Ascending aorta (tissue), 2 donors: ENCODE measurements at regions not wholly inside any gene's neighbourhood (a gene's known extent, or its start where the extent isn't known, plus 50 kb on each side); places are given as distances from the start of the nearest gene placed in this dataset.

Experiments
- DNase-seq, 2 donors: peaks; one replicate each; pipeline ENCODE4 v3.0.0-alpha.2; 2019; ENCODE audit warnings: low spot score in 2 of 2
- H3K27ac ChIP-seq, 2 donors: fragments of 200-600 bp; sonication (generic); one replicate each; pipeline ENCODE4 v1.5.1; 2016 to 2017; ENCODE audit warnings: mild to moderate bottlenecking in 1 of 2
- H3K27me3 ChIP-seq: fragments of 200-600 bp; sonication (generic); one replicate; pipeline ENCODE4 v1.5.1; 2017
- H3K36me3 ChIP-seq, 2 donors: fragments of 200-600 bp; sonication (generic); one replicate each; pipeline ENCODE4 v1.5.1; 2016
- H3K4me1 ChIP-seq, 2 donors: fragments of 200-600 bp; sonication (generic); one replicate each; pipeline ENCODE4 v1.5.1; 2016 to 2017; ENCODE audit warnings: mild to moderate bottlenecking in 1 of 2
- H3K4me3 ChIP-seq, 2 donors: fragments of 200-600 bp; sonication (generic); one replicate each; pipeline ENCODE4 v1.5.1; 2016 to 2017; ENCODE audit warnings: mild to moderate bottlenecking in 1 of 2
- H3K9me3 ChIP-seq, 2 donors: fragments of 200-600 bp; sonication (generic); one replicate each; pipeline ENCODE4 v1.5.1; 2016
- intact Hi-C: fragments of 100-400 bp; cut with DNase I; formaldehyde crosslinking; loops from one replicate; pipeline ENCODE4 v1.15.1; 2023
- TF ChIP-seq, protein P1 (sequence below), 3 experiments: fragments of 200-600 bp in 2 of 3; fragments of 450-650 bp in 1 of 3; sonication (generic) in 2 of 3; IDR thresholded peaks; one replicate each; pipeline ENCODE4 v1.5.1; 2016 to 2019; ENCODE audit warnings: antibody characterized with exemption in 3 of 3, mild to moderate bottlenecking in 1 of 3, moderate library complexity in 1 of 3

DNA sequence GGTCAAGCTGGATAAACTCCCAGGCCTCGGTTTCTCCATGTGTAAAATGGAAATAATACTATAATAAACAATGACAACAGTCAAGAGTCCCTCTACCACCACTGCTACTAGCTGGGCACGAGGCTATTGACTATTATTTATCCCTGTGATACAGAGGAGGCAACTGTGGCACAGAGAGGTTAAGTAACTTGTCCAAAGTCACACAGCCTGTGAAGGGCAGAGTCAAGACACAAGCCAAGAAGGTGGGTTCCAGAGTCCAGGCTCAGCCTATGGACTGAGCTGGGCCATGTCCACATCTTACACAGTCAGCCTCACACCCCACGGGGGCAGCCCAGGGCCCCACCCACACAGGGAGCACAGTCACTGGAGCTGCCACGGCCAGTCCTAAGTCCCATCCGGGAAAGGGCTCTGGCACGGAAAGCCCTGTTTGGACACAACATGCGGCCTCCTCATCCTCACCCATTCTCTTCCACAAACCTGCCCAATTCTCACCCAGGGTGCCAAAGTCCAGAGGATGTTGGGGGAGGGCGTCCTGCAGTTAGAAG lies 384.0 kb downstream of the SHANK2 start:
- Histone ChIP-seq H3K27ac (no peak overlapping the region), H3K9me3 (no peaks in the 10 kb centered on the region), H3K4me3 (no peak overlapping the region), H3K27me3 (no peaks in the 10 kb centered on the region), H3K36me3 (no peaks in the 10 kb centered on the region), H3K4me1 (no peaks in the 10 kb centered on the region)
- TF ChIP-seq, protein P1, sequence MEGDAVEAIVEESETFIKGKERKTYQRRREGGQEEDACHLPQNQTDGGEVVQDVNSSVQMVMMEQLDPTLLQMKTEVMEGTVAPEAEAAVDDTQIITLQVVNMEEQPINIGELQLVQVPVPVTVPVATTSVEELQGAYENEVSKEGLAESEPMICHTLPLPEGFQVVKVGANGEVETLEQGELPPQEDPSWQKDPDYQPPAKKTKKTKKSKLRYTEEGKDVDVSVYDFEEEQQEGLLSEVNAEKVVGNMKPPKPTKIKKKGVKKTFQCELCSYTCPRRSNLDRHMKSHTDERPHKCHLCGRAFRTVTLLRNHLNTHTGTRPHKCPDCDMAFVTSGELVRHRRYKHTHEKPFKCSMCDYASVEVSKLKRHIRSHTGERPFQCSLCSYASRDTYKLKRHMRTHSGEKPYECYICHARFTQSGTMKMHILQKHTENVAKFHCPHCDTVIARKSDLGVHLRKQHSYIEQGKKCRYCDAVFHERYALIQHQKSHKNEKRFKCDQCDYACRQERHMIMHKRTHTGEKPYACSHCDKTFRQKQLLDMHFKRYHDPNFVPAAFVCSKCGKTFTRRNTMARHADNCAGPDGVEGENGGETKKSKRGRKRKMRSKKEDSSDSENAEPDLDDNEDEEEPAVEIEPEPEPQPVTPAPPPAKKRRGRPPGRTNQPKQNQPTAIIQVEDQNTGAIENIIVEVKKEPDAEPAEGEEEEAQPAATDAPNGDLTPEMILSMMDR (IDR thresholded peaks at IDR 0.05) = no peak
- intact Hi-C loops = no loop called here
- no peak for DNase-seq

DNA sequence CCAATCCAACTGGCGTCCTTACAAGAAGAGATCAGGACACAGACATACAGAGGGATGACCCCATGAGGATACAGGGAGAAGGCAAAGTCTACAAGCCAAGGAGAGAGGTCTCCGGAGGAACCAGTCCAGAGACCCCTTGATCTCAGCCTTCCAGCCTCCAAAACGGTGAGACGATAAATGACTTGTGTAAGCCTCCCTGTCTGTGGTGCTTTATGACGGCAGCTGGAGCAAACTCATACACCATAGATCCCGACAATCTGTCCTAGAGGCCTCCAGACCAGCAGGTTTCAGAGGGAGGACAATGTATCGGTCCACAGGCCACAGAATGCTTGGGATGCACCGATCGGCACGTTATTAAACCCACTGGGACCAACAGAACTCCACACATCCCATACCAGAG lies 383.3 kb downstream of the SHANK2 start:
- H3K27ac ChIP-seq = no peak overlapping the region
- TF ChIP-seq, protein P1 (IDR thresholded peaks at IDR 0.05) = no peak
- H3K36me3 ChIP-seq = no peaks in the 10 kb centered on the region
- H3K4me1 ChIP-seq = no peaks in the 10 kb centered on the region
- H3K9me3 ChIP-seq = no peaks in the 10 kb centered on the region
- intact Hi-C loops = no loop called here
- DNase-seq = no peak
- no peak overlapping the region for H3K4me3 ChIP-seq
- no peaks in the 10 kb centered on the region for H3K27me3 ChIP-seq

DNA sequence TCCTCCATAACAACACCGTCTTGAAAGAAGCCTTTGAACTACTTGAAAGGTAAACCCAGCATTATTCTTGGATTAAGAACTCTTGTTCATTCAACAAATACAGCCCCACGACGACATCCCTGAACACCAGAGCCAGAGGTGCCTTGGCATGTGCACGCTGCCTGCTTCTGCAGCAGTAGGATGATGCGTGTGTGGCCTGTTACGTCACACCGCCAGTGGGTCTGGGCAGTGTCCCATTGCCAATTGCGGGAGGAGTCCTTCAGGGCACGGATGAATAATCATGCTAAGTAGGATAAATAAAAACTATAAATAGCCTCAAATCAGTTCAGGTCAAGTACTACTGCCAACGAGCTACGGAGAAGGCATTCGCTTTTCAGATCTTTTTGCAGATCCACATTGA lies 380.5 kb downstream of the SHANK2 start:
- TF ChIP-seq, protein P1 (IDR thresholded peaks at IDR 0.05) = no peak
- Histone ChIP-seq H3K9me3 (no peaks in the 10 kb centered on the region), H3K27me3 (no peaks in the 10 kb centered on the region), H3K27ac (no peak overlapping the region), H3K36me3 (no peaks in the 10 kb centered on the region), H3K4me3 (no peak overlapping the region), H3K4me1 (no peaks in the 10 kb centered on the region)
- DNase-seq = no peak
- intact Hi-C loops = no loop called here

DNA sequence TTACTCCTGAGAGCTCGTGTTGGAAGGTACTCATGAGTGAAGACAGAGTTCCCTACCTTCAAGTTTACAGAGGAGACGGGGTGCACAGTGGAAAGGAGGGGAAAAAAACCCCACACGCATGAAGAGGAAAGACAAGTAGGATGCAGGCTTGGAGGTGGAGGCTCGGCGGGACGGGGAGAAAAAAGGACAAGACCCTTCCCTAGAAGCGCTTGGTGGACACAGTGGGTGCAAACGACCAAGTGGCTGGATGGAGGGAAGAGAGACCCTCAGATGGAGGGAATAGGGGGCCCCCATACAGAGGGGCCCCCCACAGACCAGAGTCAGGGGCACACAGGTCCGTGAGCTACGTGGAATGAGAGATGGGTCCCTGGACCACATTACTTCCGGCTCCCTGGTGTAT lies 380.1 kb downstream of the SHANK2 start:
- Histone ChIP-seq H3K4me3 (no peak overlapping the region), H3K4me1 (no peaks in the 10 kb centered on the region), H3K9me3 (no peaks in the 10 kb centered on the region), H3K27me3 (no peaks in the 10 kb centered on the region), H3K36me3 (no peaks in the 10 kb centered on the region), H3K27ac (no peak overlapping the region)
- intact Hi-C loops = no loop called here
- DNase-seq = no peak
- TF ChIP-seq, protein P1 (IDR thresholded peaks at IDR 0.05) = no peak

DNA sequence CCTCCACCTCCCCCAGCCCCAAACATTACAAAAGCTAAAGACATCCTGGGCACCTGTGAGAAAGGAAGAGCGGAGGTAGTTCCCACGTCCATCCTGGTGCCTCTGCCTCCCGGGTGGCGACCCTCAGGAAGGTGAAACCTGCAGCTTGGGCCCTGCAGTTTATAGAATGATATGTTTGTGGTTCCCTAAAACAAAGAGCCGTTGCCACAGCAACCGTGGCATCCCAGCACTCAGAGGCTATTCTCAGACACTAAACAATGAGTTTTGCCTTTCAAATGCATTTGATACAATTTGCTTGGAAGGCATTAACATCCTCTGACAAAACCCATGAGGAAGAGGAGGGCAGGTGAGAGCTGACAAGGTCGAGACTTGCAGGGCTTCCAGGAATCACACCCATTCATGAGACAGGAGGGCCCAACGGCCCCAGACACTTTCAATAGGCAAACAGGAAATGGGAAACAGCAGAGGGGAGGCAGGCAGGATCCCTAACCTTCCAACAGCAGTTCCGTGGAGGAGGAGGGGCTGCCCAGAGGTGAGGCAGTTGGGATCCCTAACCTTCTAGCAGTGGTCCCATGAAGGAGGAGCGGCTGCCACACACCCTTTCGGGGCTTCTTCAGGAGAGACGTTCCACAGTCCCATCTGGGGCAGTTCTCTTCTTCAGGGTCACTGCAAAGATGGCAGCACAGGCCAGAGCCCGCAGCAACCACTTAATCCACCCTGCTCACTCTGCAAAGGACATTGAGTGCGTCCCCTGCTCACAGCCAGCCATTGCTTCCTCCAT lies 379.2 kb downstream of the SHANK2 start:
- H3K4me1 ChIP-seq = no peaks in the 10 kb centered on the region
- intact Hi-C loops = no loop called here
- H3K27me3 ChIP-seq = no peaks in the 10 kb centered on the region
- H3K9me3 ChIP-seq = no peaks in the 10 kb centered on the region
- TF ChIP-seq, protein P1 (IDR thresholded peaks at IDR 0.05) = no peak
- no peak overlapping the region for H3K4me3 ChIP-seq
- no peak overlapping the region for H3K27ac ChIP-seq
- no peak for DNase-seq
- no peaks in the 10 kb centered on the region for H3K36me3 ChIP-seq
